HEK293 (cell line): ENCODE measurements at regions not wholly inside any gene's neighbourhood (a gene's known extent, or its start where the extent isn't known, plus 50 kb on each side); places are given as distances from the start of the nearest gene placed in this dataset.

Source experiments
- CTCF ChIA-PET: fragments of 350-600 bp; formaldehyde crosslinking; extraction: SDS; loops from one replicate; lab custom pipeline; 2021; ENCODE audit warnings: antibody characterized with exemption; lab: Yijun Ruan, JAX
- POLR2A ChIA-PET: fragments of 300-600 bp; formaldehyde crosslinking; extraction: SDS; loops from one replicate; lab custom pipeline; 2020; ENCODE audit warnings: antibody characterized with exemption, inconsistent platforms; lab: Yijun Ruan, JAX
- H3K27ac ChIP-seq: fragments of 200-500 bp; sonication (Bioruptor generic); 2 replicates; pipeline ENCODE4 v1.5.1; 2014; ENCODE audit warnings: low read depth, low read length, control low read depth, inconsistent platforms; ENCODE audit errors: extremely low read depth
- H3K36me3 ChIP-seq, 2 experiments: fragments of 200-500 bp in 1 of 2; sonication (Bioruptor generic) in 1 of 2; 1 replicate in 1 of 2; 2 replicates in 1 of 2; pipeline ENCODE4 v1.5.1; 2014 to 2017; ENCODE audit warnings: inconsistent platforms in 2 of 2, low read length in 2 of 2; ENCODE audit not compliant: control insufficient read depth in 2 of 2, insufficient read depth in 1 of 2
- H3K4me1 ChIP-seq: fragments of 200-500 bp; sonication (Bioruptor generic); 2 replicates; pipeline ENCODE4 v1.5.1; 2014; ENCODE audit warnings: mild to moderate bottlenecking, low read length, inconsistent platforms; ENCODE audit not compliant: control insufficient read depth, insufficient read depth
- H3K4me3 ChIP-seq: 2 replicates; pipeline ENCODE4 v1.5.1; 2011; ENCODE audit warnings: low read depth, mild to moderate bottlenecking, control low read depth, low read length, moderate library complexity
- H3K9me3 ChIP-seq: fragments of 200-500 bp; sonication (Bioruptor generic); 2 replicates; pipeline ENCODE4 v1.5.1; 2014; ENCODE audit warnings: low read depth, low read length, inconsistent platforms; ENCODE audit not compliant: control insufficient read depth, insufficient read depth
- HIC1 ChIP-seq: fragments of 450-650 bp; formaldehyde crosslinking; IDR thresholded peaks from 2 replicates; pipeline ENCODE4 v1.5.1; 2016; ENCODE audit warnings: missing biosample characterization, missing genetic modification characterization
- HOXD13 ChIP-seq: sonication (generic); formaldehyde crosslinking; IDR thresholded peaks from 2 replicates; pipeline ENCODE4 v1.8.0; 2022; ENCODE audit warnings: missing genetic modification reagents, borderline replicate concordance
- RBAK ChIP-seq: fragments of 450-650 bp; formaldehyde crosslinking; IDR thresholded peaks from 2 replicates; pipeline ENCODE4 v1.5.1; 2016; ENCODE audit warnings: missing biosample characterization, missing genetic modification characterization
- SP3 ChIP-seq: fragments of 450-650 bp; formaldehyde crosslinking; IDR thresholded peaks from 2 replicates; pipeline ENCODE4 v1.5.1; 2016; ENCODE audit warnings: missing biosample characterization, missing genetic modification characterization
- ZNF155 ChIP-seq: fragments of 450-650 bp; formaldehyde crosslinking; IDR thresholded peaks from 2 replicates; pipeline ENCODE4 v1.5.1; 2016; ENCODE audit warnings: missing biosample characterization, missing genetic modification characterization
- ZNF202 ChIP-seq: fragments of 450-650 bp; formaldehyde crosslinking; IDR thresholded peaks from 2 replicates; pipeline ENCODE4 v1.5.1; 2016; ENCODE audit warnings: missing biosample characterization, missing genetic modification characterization, borderline replicate concordance
- ZNF324 ChIP-seq: fragments of 450-650 bp; formaldehyde crosslinking; IDR thresholded peaks from 2 replicates; pipeline ENCODE4 v1.5.1; 2016; ENCODE audit warnings: missing biosample characterization, missing genetic modification characterization
- ZNF416 ChIP-seq: fragments of 450-650 bp; formaldehyde crosslinking; IDR thresholded peaks from 2 replicates; pipeline ENCODE4 v1.5.1; 2016; ENCODE audit warnings: missing biosample characterization, missing genetic modification characterization
- ZNF513 ChIP-seq: fragments of 450-650 bp; IDR thresholded peaks from 2 replicates; pipeline ENCODE4 v1.5.1; 2018; ENCODE audit warnings: missing biosample characterization, missing genetic modification characterization
- ZNF529 ChIP-seq: fragments of 450-650 bp; formaldehyde crosslinking; IDR thresholded peaks from 2 replicates; pipeline ENCODE4 v1.5.1; 2017; ENCODE audit warnings: missing genetic modification characterization, missing biosample characterization; ENCODE audit not compliant: insufficient replicate concordance
- ZNF624 ChIP-seq: fragments of 450-650 bp; formaldehyde crosslinking; IDR thresholded peaks from 2 replicates; pipeline ENCODE4 v1.5.1; 2017; ENCODE audit warnings: missing biosample characterization, missing genetic modification characterization
- ZNF639 ChIP-seq: fragments of 450-650 bp; formaldehyde crosslinking; IDR thresholded peaks from 2 replicates; pipeline ENCODE4 v1.5.1; 2016; ENCODE audit warnings: missing biosample characterization, missing genetic modification characterization
- ZNF692 ChIP-seq: fragments of 450-650 bp; formaldehyde crosslinking; IDR thresholded peaks from 2 replicates; pipeline ENCODE4 v1.5.1; 2016; ENCODE audit warnings: missing biosample characterization, missing genetic modification characterization
- ZNF707 ChIP-seq: fragments of 450-650 bp; formaldehyde crosslinking; IDR thresholded peaks from 2 replicates; pipeline ENCODE4 v1.5.1; 2016; ENCODE audit warnings: missing biosample characterization, missing genetic modification characterization

- ChIA-PET POLR2A (no interaction called here), CTCF (interaction anchor here (0.5 kb wide), 1 partner anchor 1898 kb away, joined by 5 read pairs; no protein-coding TSS in a partner anchor)
- Histone ChIP-seq H3K4me1 (no peaks in the 10 kb centered on the region), H3K36me3 (no peaks in the 10 kb centered on the region), H3K4me3 (no peak overlapping the region), H3K9me3 (no peaks in the 10 kb centered on the region), H3K27ac (no peak overlapping the region)
- TF ChIP-seq ZNF513: no peak
- TF ChIP-seq ZNF692 (tag by site-specific recombination): no peak
- no peak for TF ChIP-seq HOXD13 (CRISPR knock-in tag)
- TF ChIP-seq, all 188 proteins: peak for 0
These were observed 122.1 kb upstream of the SPACA1 start for GRCh38 chr6:87925373-87926060.

GRCh38 chr6:87923389-87924050, 124.1 kb upstream of the SPACA1 start:
- ChIA-PET POLR2A (no interaction called here), CTCF (interaction anchor here (1.1 kb wide), 1 partner anchor 576 kb away, joined by 3 read pairs; no protein-coding TSS in a partner anchor)
- no peaks in the 10 kb centered on the region for H3K9me3 ChIP-seq
- H3K36me3 ChIP-seq: no peaks in the 10 kb centered on the region
- H3K4me3 ChIP-seq: no peak overlapping the region
- TF ChIP-seq ZNF639: no peak
- H3K4me1 ChIP-seq: no peaks in the 10 kb centered on the region
- no peak overlapping the region for H3K27ac ChIP-seq

- Histone ChIP-seq H3K9me3 (no peaks in the 10 kb centered on the region), H3K4me1 (no peaks in the 10 kb centered on the region), H3K27ac (no peak overlapping the region), H3K4me3 (no peak overlapping the region), H3K36me3 (no peaks in the 10 kb centered on the region)
- ChIA-PET CTCF (interaction anchor here (0.7 to 1.1 kb wide), 2 partner anchors 577 to 785 kb away, joined by 3 read pairs; no protein-coding TSS in a partner anchor), POLR2A (no interaction called here)
- TF ChIP-seq ZNF324 (tag by site-specific recombination) (no peak), SP3 (tag by site-specific recombination) (no peak), ZNF707 (tag by site-specific recombination) (no peak), ZNF529 (tag by site-specific recombination) (no peak)
These were observed 124.7 kb upstream of the SPACA1 start for GRCh38 chr6:87922947-87923330.

- H3K9me3 ChIP-seq: no peaks in the 10 kb centered on the region
- no peak overlapping the region for H3K4me3 ChIP-seq
- CTCF ChIA-PET: interaction anchor here (0.6 to 1.1 kb wide), 3 partner anchors 577 to 813 kb away, joined by 3 read pairs; no protein-coding TSS in a partner anchor
- no peaks in the 10 kb centered on the region for H3K36me3 ChIP-seq
- POLR2A ChIA-PET: no interaction called here
- no peak overlapping the region for H3K27ac ChIP-seq
- no peaks in the 10 kb centered on the region for H3K4me1 ChIP-seq
- TF ChIP-seq HIC1 (tag by site-specific recombination): no peak
- TF ChIP-seq ZNF202 (tag by site-specific recombination): no peak
- TF ChIP-seq ZNF624: no peak
- no peak for TF ChIP-seq ZNF155 (tag by site-specific recombination)
- TF ChIP-seq ZNF416 (tag by site-specific recombination): no peak
- TF ChIP-seq RBAK (tag by site-specific recombination): no peak
- TF ChIP-seq, all 188 proteins: peak for 0
These were observed 125.3 kb upstream of the SPACA1 start for GRCh38 chr6:87922196-87922946.
